MM.1S (cell line): ENCODE measurements at regions not wholly inside any gene's neighbourhood (a gene's known extent, or its start where the extent isn't known, plus 50 kb on each side); places are given as distances from the start of the nearest gene placed in this dataset.

Source experiments
- EZH2 ChIP-seq: fragments of 300-600 bp; sonication (generic); optimal IDR thresholded peaks from 2 replicates; pipeline ENCODE3; 2017; ENCODE audit warnings: low read depth, mild to moderate bottlenecking, antibody characterized with exemption, low read length, mixed read lengths
- EZH2phosphoT487 ChIP-seq: fragments of 300-600 bp; sonication (generic); IDR thresholded peaks from 2 replicates; pipeline ENCODE4 v1.6.1; 2018; ENCODE audit warnings: antibody characterized with exemption, low read length
- TF ChIP-seq, protein P1 (sequence below): fragments of 300-600 bp; sonication (generic); IDR thresholded peaks from 2 replicates; pipeline ENCODE4 v1.5.1; 2016; ENCODE audit warnings: antibody characterized with exemption, low read length, mixed read lengths

GRCh38 chr1:215357901-215358300 is 209.2 kb upstream of the KCTD3 start:
- TF ChIP-seq, protein P1, sequence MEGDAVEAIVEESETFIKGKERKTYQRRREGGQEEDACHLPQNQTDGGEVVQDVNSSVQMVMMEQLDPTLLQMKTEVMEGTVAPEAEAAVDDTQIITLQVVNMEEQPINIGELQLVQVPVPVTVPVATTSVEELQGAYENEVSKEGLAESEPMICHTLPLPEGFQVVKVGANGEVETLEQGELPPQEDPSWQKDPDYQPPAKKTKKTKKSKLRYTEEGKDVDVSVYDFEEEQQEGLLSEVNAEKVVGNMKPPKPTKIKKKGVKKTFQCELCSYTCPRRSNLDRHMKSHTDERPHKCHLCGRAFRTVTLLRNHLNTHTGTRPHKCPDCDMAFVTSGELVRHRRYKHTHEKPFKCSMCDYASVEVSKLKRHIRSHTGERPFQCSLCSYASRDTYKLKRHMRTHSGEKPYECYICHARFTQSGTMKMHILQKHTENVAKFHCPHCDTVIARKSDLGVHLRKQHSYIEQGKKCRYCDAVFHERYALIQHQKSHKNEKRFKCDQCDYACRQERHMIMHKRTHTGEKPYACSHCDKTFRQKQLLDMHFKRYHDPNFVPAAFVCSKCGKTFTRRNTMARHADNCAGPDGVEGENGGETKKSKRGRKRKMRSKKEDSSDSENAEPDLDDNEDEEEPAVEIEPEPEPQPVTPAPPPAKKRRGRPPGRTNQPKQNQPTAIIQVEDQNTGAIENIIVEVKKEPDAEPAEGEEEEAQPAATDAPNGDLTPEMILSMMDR, result no peak
- TF ChIP-seq EZH2phosphoT487, result no peak
- TF ChIP-seq EZH2, result no peak
